A549 (cell line): ENCODE measurements at regions not wholly inside any gene's neighbourhood (a gene's known extent, or its start where the extent isn't known, plus 50 kb on each side); places are given as distances from the start of the nearest gene placed in this dataset.

Experiments
- CHD4 ChIP-seq: fragments of 200-600 bp; sonication (generic); IDR thresholded peaks from 2 replicates; pipeline ENCODE4 v1.6.1; 2016; ENCODE audit warnings: antibody characterized with exemption, mild to moderate bottlenecking, borderline replicate concordance
- CTCF ChIP-seq: fragments of >200 bp; sonication (Bioruptor Twin); formaldehyde crosslinking; IDR thresholded peaks from 3 replicates; pipeline ENCODE4 v1.5.1; 2016
- ELK1 ChIP-seq: fragments of 150-350 bp; IDR thresholded peaks from 2 replicates; pipeline ENCODE4 v1.6.1; 2014; ENCODE audit warnings: low read depth, mild to moderate bottlenecking, low read length
- NFE2L2 ChIP-seq: fragments of 150-350 bp; conservative IDR thresholded peaks from 2 replicates; pipeline ENCODE4 v1.6.1; 2014; ENCODE audit warnings: low read length
- POLR2AphosphoS2 ChIP-seq: conservative IDR thresholded peaks from 2 replicates; pipeline ENCODE4 v1.6.1; 2012; ENCODE audit warnings: low read length, improper control_type of control experiment, inconsistent platforms
- RAD21 ChIP-seq, 2 experiments: fragments of >200 bp in 1 of 2; sonication (Bioruptor Twin) in 1 of 2; formaldehyde crosslinking in 1 of 2; IDR thresholded peaks in 1 of 2; conservative IDR thresholded peaks in 1 of 2; 2 replicates in 1 of 2; 3 replicates in 1 of 2; pipeline ENCODE4 v1.6.1; 2012 to 2018; ENCODE audit warnings: inconsistent platforms in 1 of 2
- RARB ChIP-seq: fragments of 250-450 bp; sonication (Bioruptor Pico); IDR thresholded peaks from 2 replicates; pipeline ENCODE4 v1.8.0; 2021; ENCODE audit warnings: mild to moderate bottlenecking, moderate library complexity
- REST ChIP-seq: fragments of 200-600 bp; sonication (generic); IDR thresholded peaks from 2 replicates; pipeline ENCODE4 v1.6.1; 2016; ENCODE audit warnings: antibody characterized with exemption, mild to moderate bottlenecking, moderate library complexity
- RFX5 ChIP-seq: fragments of 450-650 bp; IDR thresholded peaks from 2 replicates; pipeline ENCODE4 v1.7.1; 2014; ENCODE audit warnings: antibody characterized with exemption, mild to moderate bottlenecking, moderate library complexity
- SMC3 ChIP-seq: fragments of >200 bp; sonication (Bioruptor Twin); formaldehyde crosslinking; IDR thresholded peaks from 3 replicates; pipeline ENCODE4 v1.6.1; 2018; ENCODE audit warnings: inconsistent platforms
- ZC3H11A ChIP-seq: fragments of 450-650 bp; IDR thresholded peaks from 2 replicates; pipeline ENCODE4 v1.6.1; 2014; ENCODE audit warnings: antibody characterized with exemption, mild to moderate bottlenecking

- TF ChIP-seq RAD21 (conservative IDR thresholded peaks at IDR 0.05 in 1 of 2, IDR thresholded peaks at IDR 0.05 in 1 of 2), result no peak
- no peak for TF ChIP-seq CTCF
- TF ChIP-seq SMC3, result no peak
- no peak for TF ChIP-seq ELK1
- TF ChIP-seq REST, result no peak
- TF ChIP-seq POLR2AphosphoS2, result no peak
- no peak for TF ChIP-seq RFX5
- no peak for TF ChIP-seq RARB
- TF ChIP-seq CHD4, result no peak
- TF ChIP-seq ZC3H11A, result no peak
- no peak for TF ChIP-seq NFE2L2
Observed at GRCh38 chr15:48061605-48062004, 59.2 kb upstream of the SLC24A5 start.
